ENCODE measurements at regions not wholly inside any gene's neighbourhood (a gene's known extent, or its start where the extent isn't known, plus 50 kb on each side); places are given as distances from the start of the nearest gene placed in this dataset.

GRCh38 chr1:59243978-59244377 is 52.9 kb upstream of the FGGY start:
- TF ChIP-seq TAF1 (IDR thresholded peaks at IDR 0.05; ENCODE audit: low read depth) (no peak), NFIC (IDR thresholded peaks at IDR 0.05) (no peak), USF1 (IDR thresholded peaks at IDR 0.05) (no peak), ZBTB7A (IDR thresholded peaks at IDR 0.05; ENCODE audit: low read depth) (no peak), REST (IDR thresholded peaks at IDR 0.05; ENCODE audit: low read depth) (no peak)

- TF ChIP-seq TAF1 (IDR thresholded peaks at IDR 0.05; ENCODE audit: low read depth), result no peak
- TF ChIP-seq FOXM1 (IDR thresholded peaks at IDR 0.05; ENCODE audit: borderline replicate concordance, low read depth), result no peak
- TF ChIP-seq EP300 (IDR thresholded peaks at IDR 0.05; ENCODE audit: borderline replicate concordance), result no peak
- TF ChIP-seq TEAD4 (IDR thresholded peaks at IDR 0.05), result no peak
- TF ChIP-seq RAD21 (IDR thresholded peaks at IDR 0.05; ENCODE audit: low read depth), result no peak
- no peak for TF ChIP-seq EGR1 (IDR thresholded peaks at IDR 0.05)
- no peak for TF ChIP-seq ZBTB7A (IDR thresholded peaks at IDR 0.05; ENCODE audit: low read depth)
- TF ChIP-seq YY1 (IDR thresholded peaks at IDR 0.05; ENCODE audit: low read depth), result no peak
- TF ChIP-seq MAX (IDR thresholded peaks at IDR 0.05), result no peak
- no peak for TF ChIP-seq NFIC (IDR thresholded peaks at IDR 0.05)
- TF ChIP-seq TCF12 (IDR thresholded peaks at IDR 0.05; ENCODE audit: low read depth), result no peak
- TF ChIP-seq USF1 (IDR thresholded peaks at IDR 0.05), result no peak
- no peak for TF ChIP-seq REST (IDR thresholded peaks at IDR 0.05; ENCODE audit: low read depth)
- no peak for TF ChIP-seq CEBPB (IDR thresholded peaks at IDR 0.05)
- TF ChIP-seq CREB1 (IDR thresholded peaks at IDR 0.05; ENCODE audit: low read depth), result no peak
Observed at GRCh38 chr1:59244891-59245290, 52.0 kb upstream of the FGGY start.

Data from Ishikawa (cell line).